ENCODE measurements at regions not wholly inside any gene's neighbourhood (a gene's known extent, or its start where the extent isn't known, plus 50 kb on each side); places are given as distances from the start of the nearest gene placed in this dataset.
A peak's percentile ranks its signal among the peaks of the same experiment; 100 is the strongest.

- Histone ChIP-seq H3K4me2 (no peak overlapping the region), H4K20me1 (no peaks in the 10 kb centered on the region), H3K4me1 (peaks cover 0 to 11% (median 7%) of the 10 kb centered on the region in 10 experiments; a peak in 9 of 20 replicates), H3K9me3 (replicated peaks in 1 of 11) (peaks cover 20 to 40% (median 27%) of the 10 kb centered on the region in 11 experiments), H3K27me3 (no peaks in the 10 kb centered on the region), H3K9ac (no peak overlapping the region), H3K4me3 (no peak overlapping the region), H3K27ac (no peak overlapping the region), H3K36me3 (no peaks in the 10 kb centered on the region)
- TF ChIP-seq Cebpa-rat (IDR thresholded peaks at IDR 0.05): no peak
Observed at GRCh38 chr5:133727636-133728035, 115.3 kb upstream of the FSTL4 start.

GRCh38 chr5:133723651-133724366, 111.5 kb upstream of the FSTL4 start:
- H3K4me2 ChIP-seq: peak overlapping the region in 8 of 11 experiments; percentile 18 to 65 (median 34); a peak in 14 of 22 replicates
- no peaks in the 10 kb centered on the region for H4K20me1 ChIP-seq
- peaks cover 28 to 44% (median 32%) of the 10 kb centered on the region in 11 experiments for H3K9me3 ChIP-seq (replicated peaks in 1 of 11)
- H3K36me3 ChIP-seq: peaks cover 0 to 4% (median 0%) of the 10 kb centered on the region in 11 experiments; a peak in 2 of 22 replicates
- no peak overlapping the region for H3K27ac ChIP-seq
- no peak overlapping the region for H3K4me3 ChIP-seq
- peaks cover 0 to 11% (median 7%) of the 10 kb centered on the region in 10 experiments; a peak in 9 of 20 replicates for H3K4me1 ChIP-seq
- no peak for TF ChIP-seq Cebpa-rat (IDR thresholded peaks at IDR 0.05)
- H3K27me3 ChIP-seq: no peaks in the 10 kb centered on the region
- no peak overlapping the region for H3K9ac ChIP-seq

GRCh38 chr5:133723126-133723525, 110.8 kb upstream of the FSTL4 start:
- Histone ChIP-seq H4K20me1 (no peaks in the 10 kb centered on the region), H3K27ac (no peak overlapping the region), H3K27me3 (no peaks in the 10 kb centered on the region), H3K4me3 (no peak overlapping the region), H3K9me3 (replicated peaks in 1 of 11) (peaks cover 28 to 44% (median 32%) of the 10 kb centered on the region in 11 experiments), H3K4me1 (peaks cover 0 to 11% (median 7%) of the 10 kb centered on the region in 10 experiments; a peak in 9 of 20 replicates), H3K9ac (no peak overlapping the region), H3K4me2 (peak overlapping the region in 6 of 11 experiments; percentile 28 to 65 (median 42); a peak in 12 of 22 replicates), H3K36me3 (peaks cover 0 to 4% (median 0%) of the 10 kb centered on the region in 11 experiments; a peak in 2 of 22 replicates)
- no peak for TF ChIP-seq Cebpa-rat (IDR thresholded peaks at IDR 0.05)

- Histone ChIP-seq H3K4me3 (no peak overlapping the region), H3K36me3 (peaks cover 0 to 4% (median 0%) of the 10 kb centered on the region in 11 experiments; a peak in 2 of 22 replicates), H3K9ac (no peak overlapping the region), H3K27ac (no peak overlapping the region), H3K27me3 (no peaks in the 10 kb centered on the region), H3K4me1 (peaks cover 0 to 11% (median 7%) of the 10 kb centered on the region in 10 experiments; a peak in 9 of 20 replicates), H4K20me1 (no peaks in the 10 kb centered on the region), H3K9me3 (replicated peaks in 1 of 11) (peaks cover 28 to 44% (median 32%) of the 10 kb centered on the region in 11 experiments), H3K4me2 (no peak overlapping the region)
- no peak for TF ChIP-seq Cebpa-rat (IDR thresholded peaks at IDR 0.05)
Observed at GRCh38 chr5:133721365-133721764, 109.0 kb upstream of the FSTL4 start.

GRCh38 chr5:133718457-133718856, 106.1 kb upstream of the FSTL4 start:
- H4K20me1 ChIP-seq: no peaks in the 10 kb centered on the region
- H3K4me3 ChIP-seq: no peak overlapping the region
- no peak overlapping the region for H3K4me2 ChIP-seq
- no peak overlapping the region for H3K27ac ChIP-seq
- H3K9me3 ChIP-seq (replicated peaks in 1 of 11): peaks cover 28 to 37% (median 30%) of the 10 kb centered on the region in 11 experiments
- no peaks in the 10 kb centered on the region for H3K27me3 ChIP-seq
- no peak overlapping the region for H3K9ac ChIP-seq
- TF ChIP-seq Cebpa-rat (IDR thresholded peaks at IDR 0.05): no peak
- H3K4me1 ChIP-seq: peaks cover 0 to 5% (median 3%) of the 10 kb centered on the region in 10 experiments; a peak in 10 of 20 replicates
- peaks cover 0 to 4% (median 0%) of the 10 kb centered on the region in 11 experiments; a peak in 2 of 22 replicates for H3K36me3 ChIP-seq

- H3K9me3 ChIP-seq (replicated peaks in 1 of 11): peaks cover 11 to 19% (median 14%) of the 10 kb centered on the region in 11 experiments
- no peak overlapping the region for H3K4me3 ChIP-seq
- no peaks in the 10 kb centered on the region for H3K27me3 ChIP-seq
- no peak overlapping the region for H3K9ac ChIP-seq
- H4K20me1 ChIP-seq: no peaks in the 10 kb centered on the region
- no peak overlapping the region for H3K4me2 ChIP-seq
- no peak overlapping the region for H3K27ac ChIP-seq
- TF ChIP-seq Cebpa-rat (IDR thresholded peaks at IDR 0.05): no peak
- H3K4me1 ChIP-seq: peaks cover 0 to 4% (median 0%) of the 10 kb centered on the region in 10 experiments; a peak in 1 of 20 replicates
- peaks cover 0 to 1% (median 0%) of the 10 kb centered on the region in 11 experiments; a peak in 1 of 22 replicates for H3K36me3 ChIP-seq
Observed at GRCh38 chr5:133716532-133717183, 104.3 kb upstream of the FSTL4 start.

GRCh38 chr5:133715616-133716015, 103.3 kb upstream of the FSTL4 start:
- Histone ChIP-seq H3K4me1 (peaks cover 0 to 4% (median 0%) of the 10 kb centered on the region in 10 experiments; a peak in 1 of 20 replicates), H3K9ac (no peak overlapping the region), H3K27ac (no peak overlapping the region), H3K4me2 (no peak overlapping the region), H4K20me1 (no peaks in the 10 kb centered on the region), H3K36me3 (no peaks in the 10 kb centered on the region), H3K27me3 (no peaks in the 10 kb centered on the region), H3K4me3 (no peak overlapping the region), H3K9me3 (replicated peaks in 1 of 11) (peaks cover under 1 to 9% (median 3%) of the 10 kb centered on the region in 11 experiments; a peak in 18 of 22 replicates)
- 0 out of 22 replicates have a peak, but pooled peaks of 1 of the 11 experiments have one; percentile 19 for TF ChIP-seq Cebpa-rat (IDR thresholded peaks at IDR 0.05)

GRCh38 chr5:133715216-133715615, 102.9 kb upstream of the FSTL4 start:
- no peaks in the 10 kb centered on the region for H4K20me1 ChIP-seq
- peaks cover 0 to 4% (median 0%) of the 10 kb centered on the region in 10 experiments; a peak in 1 of 20 replicates for H3K4me1 ChIP-seq
- H3K4me2 ChIP-seq: no peak overlapping the region
- no peak for TF ChIP-seq Cebpa-rat (IDR thresholded peaks at IDR 0.05)
- peaks cover 0 to 5% (median 0%) of the 10 kb centered on the region in 11 experiments; a peak in 3 of 22 replicates for H3K9me3 ChIP-seq (replicated peaks in 1 of 11)
- no peak overlapping the region for H3K4me3 ChIP-seq
- H3K9ac ChIP-seq: no peak overlapping the region
- H3K36me3 ChIP-seq: no peaks in the 10 kb centered on the region
- H3K27me3 ChIP-seq: no peaks in the 10 kb centered on the region
- H3K27ac ChIP-seq: no peak overlapping the region

All from BLaER1 treated with 17β-estradiol and CSF1 and Interleukin-3, amounts not matched to agents 10 nM and 100 nM (cell line).